ENCODE measurements at regions not wholly inside any gene's neighbourhood (a gene's known extent, or its start where the extent isn't known, plus 50 kb on each side); places are given as distances from the start of the nearest gene placed in this dataset.

DNA sequence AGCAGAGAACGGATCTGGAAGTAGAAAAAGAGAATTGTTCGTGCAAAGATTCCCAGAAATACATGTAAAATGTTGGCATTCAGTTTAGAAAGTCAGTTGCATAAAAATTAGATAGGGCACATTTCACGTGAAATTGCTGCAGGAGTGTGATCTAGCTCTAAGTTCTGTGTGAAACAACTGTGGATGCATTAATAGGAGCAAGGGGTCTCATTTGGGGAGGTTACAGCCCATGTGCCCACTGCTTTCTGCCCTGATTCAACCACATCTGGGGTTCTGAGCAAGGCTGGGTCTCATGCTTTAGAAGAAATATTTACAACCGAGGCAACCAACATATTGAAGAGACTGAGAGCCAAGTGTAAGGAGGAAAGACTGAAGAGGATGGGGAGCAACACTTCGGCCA lies 639.0 kb downstream of the BCOR start:
- no peak for TF ChIP-seq CTCF (IDR thresholded peaks at IDR 0.05; ENCODE audit: insufficient read depth, low read length, missing control alignments)
- CTCF ChIA-PET, result no interaction called here
- no peak for DNase-seq (ENCODE audit: low read depth, low spot score)

GRCh38 chrX:39459204-39459603 lies 638.6 kb downstream of the BCOR start:
- no peak overlapping the region for H3K4me3 ChIP-seq (ENCODE audit: low read depth, low read length)
- CTCF ChIA-PET, result no interaction called here
- no peak for TF ChIP-seq CTCF (IDR thresholded peaks at IDR 0.05; ENCODE audit: insufficient read depth, low read length, missing control alignments)
- no peak for DNase-seq (ENCODE audit: low read depth, low spot score)
- POLR2A ChIA-PET, result no interaction called here

More for the DNA sequence above, 639.0 kb downstream of the BCOR start:
- no peak overlapping the region for H3K4me3 ChIP-seq (ENCODE audit: low read depth, low read length)
- POLR2A ChIA-PET, result no interaction called here

GRCh38 chrX:39459952-39460351 lies 637.8 kb downstream of the BCOR start:
- CTCF ChIA-PET, result no interaction called here
- POLR2A ChIA-PET, result no interaction called here
- no peak for TF ChIP-seq CTCF (IDR thresholded peaks at IDR 0.05; ENCODE audit: insufficient read depth, low read length, missing control alignments)
- no peak overlapping the region for H3K4me3 ChIP-seq (ENCODE audit: low read depth, low read length)
- no peak for DNase-seq (ENCODE audit: low read depth, low spot score)

- TF ChIP-seq CTCF (IDR thresholded peaks at IDR 0.05; ENCODE audit: insufficient read depth, low read length, missing control alignments), result no peak
- POLR2A ChIA-PET, result no interaction called here
- DNase-seq (ENCODE audit: low read depth, low spot score), result no peak
- H3K4me3 ChIP-seq (ENCODE audit: low read depth, low read length), result no peak overlapping the region
- CTCF ChIA-PET, result no interaction called here
These were observed 637.3 kb downstream of the BCOR start for GRCh38 chrX:39460499-39460898.

DNA sequence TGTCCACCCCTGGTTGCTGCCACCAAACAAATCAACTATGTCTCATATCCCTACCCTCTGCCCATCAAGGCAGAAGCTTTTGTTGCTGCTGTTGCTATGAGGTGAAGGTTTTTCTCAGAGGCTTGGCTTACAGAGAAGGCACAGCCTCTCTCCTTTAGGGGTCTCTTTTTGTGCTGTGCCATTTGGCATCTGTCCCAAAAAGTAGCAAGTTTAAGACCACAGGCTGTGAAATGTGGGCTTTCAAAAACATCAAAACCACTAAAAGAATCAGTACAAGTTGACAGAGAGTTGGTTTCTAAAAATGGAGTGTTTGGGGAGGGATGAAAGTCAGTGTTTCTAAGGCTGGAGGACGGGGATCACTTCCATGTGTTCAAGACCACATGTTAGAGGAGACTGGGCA lies 634.9 kb downstream of the BCOR start:
- POLR2A ChIA-PET, result no interaction called here
- no peak for TF ChIP-seq CTCF (IDR thresholded peaks at IDR 0.05; ENCODE audit: insufficient read depth, low read length, missing control alignments)
- CTCF ChIA-PET, result no interaction called here
- no peak for DNase-seq (ENCODE audit: low read depth, low spot score)
- no peak overlapping the region for H3K4me3 ChIP-seq (ENCODE audit: low read depth, low read length)

GRCh38 chrX:39464253-39464652 lies 633.5 kb downstream of the BCOR start:
- TF ChIP-seq CTCF (IDR thresholded peaks at IDR 0.05; ENCODE audit: insufficient read depth, low read length, missing control alignments), result no peak
- ChIA-PET POLR2A (no interaction called here), CTCF (no interaction called here)
- H3K4me3 ChIP-seq (ENCODE audit: low read depth, low read length), result no peak overlapping the region
- no peak for DNase-seq (ENCODE audit: low read depth, low spot score)
